Breast epithelium (tissue), 3 donors: ENCODE measurements at regions not wholly inside any gene's neighbourhood (a gene's known extent, or its start where the extent isn't known, plus 50 kb on each side); places are given as distances from the start of the nearest gene placed in this dataset.

Experiments used
- CTCF ChIP-seq, 3 donors: fragments of 450-650 bp; IDR thresholded peaks; one replicate each; pipeline ENCODE4 v1.5.1; 2016 to 2017; ENCODE audit warnings: antibody characterized with exemption in 3 of 3, mild to moderate bottlenecking in 3 of 3, moderate library complexity in 3 of 3
- POLR2A ChIP-seq: fragments of 450-650 bp; IDR thresholded peaks from one replicate; pipeline ENCODE4 v1.6.1; 2016; ENCODE audit warnings: antibody characterized with exemption, mild to moderate bottlenecking, moderate library complexity

DNA sequence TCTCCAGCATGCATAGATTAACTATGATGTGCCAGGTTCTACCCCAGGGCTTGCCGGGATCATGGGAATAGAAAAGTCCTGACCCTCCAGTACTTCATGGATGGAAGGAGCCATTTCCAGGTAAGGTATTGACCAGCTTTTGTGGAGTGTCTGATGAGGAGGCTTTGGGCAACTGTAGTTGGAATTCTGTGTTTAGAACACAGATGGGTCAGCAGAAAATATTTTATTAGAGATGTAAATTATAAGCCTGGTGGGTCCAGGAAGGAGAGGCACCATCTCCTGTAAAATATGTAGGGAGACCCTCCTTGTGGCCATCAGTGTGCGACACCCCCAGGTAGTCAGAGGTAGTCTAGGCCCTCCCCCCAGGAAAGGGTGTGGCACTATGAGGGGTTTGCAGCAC, 156.2 kb downstream of the IRX1 start:
- TF ChIP-seq CTCF (IDR thresholded peaks at IDR 0.05) (no peak), POLR2A (no peak)
